GM19467 (cell line): ENCODE measurements at regions not wholly inside any gene's neighbourhood (a gene's known extent, or its start where the extent isn't known, plus 50 kb on each side); places are given as distances from the start of the nearest gene placed in this dataset.

ENCODE experiments used
- ATAC-seq: cut with Tn5 transposase; IDR thresholded peaks from one replicate; pipeline ENCODE4 v1.9.1; 2021; ENCODE audit warnings: mild to moderate bottlenecking, moderate library complexity; ENCODE audit not compliant: unreplicated experiment

GRCh38 chrX:124981420-124981819 lies 338.3 kb upstream of the TEX13C start:
- ATAC-seq: no peak

GRCh38 chrX:124984140-124984813 lies 335.4 kb upstream of the TEX13C start:
- ATAC-seq: no peak

- no peak for ATAC-seq
Observed at GRCh38 chrX:124986284-124986683, 333.4 kb upstream of the TEX13C start.

- no peak for ATAC-seq
Observed at GRCh38 chrX:124993735-124994134, 325.9 kb upstream of the TEX13C start.

- no peak for ATAC-seq
Observed at GRCh38 chrX:124994404-124994803, 325.3 kb upstream of the TEX13C start.

- ATAC-seq: no peak
Observed at GRCh38 chrX:125003746-125004446, 315.8 kb upstream of the TEX13C start.

GRCh38 chrX:125004799-125005198 lies 314.9 kb upstream of the TEX13C start:
- no peak for ATAC-seq

- no peak for ATAC-seq
Observed at GRCh38 chrX:125005863-125006262, 313.8 kb upstream of the TEX13C start.

GRCh38 chrX:125006704-125007103 lies 313.0 kb upstream of the TEX13C start:
- ATAC-seq: no peak

GRCh38 chrX:125012585-125012984 lies 307.1 kb upstream of the TEX13C start:
- no peak for ATAC-seq

- no peak for ATAC-seq
Observed at GRCh38 chrX:125029131-125029530, 290.5 kb upstream of the TEX13C start.
